Fibroblast of lung (primary cell): ENCODE measurements at regions not wholly inside any gene's neighbourhood (a gene's known extent, or its start where the extent isn't known, plus 50 kb on each side); places are given as distances from the start of the nearest gene placed in this dataset.

Experiments
- DNase-seq, 2 donors: peaks; one replicate each; pipeline versions ENCODE4 v3.0.0 to v3.0.0-alpha.2; 2010; ENCODE audit warnings: low read depth in 2 of 2
- H2AFZ ChIP-seq: 2 replicates; pipeline ENCODE4 v1.5.1; 2012; ENCODE audit warnings: low read length, control low read depth, inconsistent platforms
- H3K27ac ChIP-seq: 2 replicates; pipeline ENCODE4 v1.5.1; 2011; ENCODE audit warnings: low read length, control low read depth; ENCODE audit not compliant: insufficient read depth
- H3K27me3 ChIP-seq: 2 replicates; pipeline ENCODE4 v1.5.1; 2011; ENCODE audit warnings: mild to moderate bottlenecking, low read length; ENCODE audit not compliant: control insufficient read depth, insufficient read depth
- H3K36me3 ChIP-seq: 2 replicates; pipeline ENCODE4 v1.5.1; 2011; ENCODE audit warnings: low read length; ENCODE audit not compliant: control insufficient read depth, insufficient read depth
- H3K4me1 ChIP-seq: 2 replicates; pipeline ENCODE4 v1.5.1; 2011; ENCODE audit warnings: low read length; ENCODE audit not compliant: control insufficient read depth, insufficient read depth; ENCODE audit errors: extremely low read depth
- H3K4me2 ChIP-seq: 2 replicates; pipeline ENCODE4 v1.5.1; 2011; ENCODE audit warnings: low read length, control low read depth; ENCODE audit not compliant: insufficient read depth; ENCODE audit errors: extremely low read depth
- H3K4me3 ChIP-seq, 4 experiments: fragments of 200-600 bp in 1 of 4; sonication (generic) in 1 of 4; replicated peaks in 1 of 4; 2 replicates each; pipeline ENCODE4 v1.5.1; 2011 to 2016; ENCODE audit warnings: low read length in 4 of 4, low read depth in 3 of 4, mild to moderate bottlenecking in 3 of 4, control low read depth in 2 of 4, inconsistent platforms in 1 of 4, mixed read lengths in 1 of 4; ENCODE audit not compliant: insufficient read depth in 1 of 4; ENCODE audit errors: control extremely low read depth in 1 of 4
- H3K79me2 ChIP-seq: 2 replicates; pipeline ENCODE4 v1.5.1; 2012; ENCODE audit warnings: mild to moderate bottlenecking, low read length, inconsistent platforms; ENCODE audit not compliant: control insufficient read depth, insufficient read depth
- H3K9ac ChIP-seq: 2 replicates; pipeline ENCODE4 v1.5.1; 2011; ENCODE audit warnings: mild to moderate bottlenecking, low read length, control low read depth; ENCODE audit not compliant: insufficient read depth
- H3K9me3 ChIP-seq: 2 replicates; pipeline ENCODE4 v1.5.1; 2012; ENCODE audit warnings: low read depth, low read length; ENCODE audit not compliant: control insufficient read depth, insufficient read depth
- H4K20me1 ChIP-seq: 2 replicates; pipeline ENCODE4 v1.5.1; 2011; ENCODE audit warnings: low read length; ENCODE audit not compliant: control insufficient read depth, insufficient read depth; ENCODE audit errors: extremely low read depth
- CTCF ChIP-seq, 2 donors: IDR thresholded peaks in 1 of 2; conservative IDR thresholded peaks in 1 of 2; 1 replicate in 1 of 2; 2 replicates in 1 of 2; pipeline ENCODE4 v1.5.1; 2011 to 2012; ENCODE audit warnings: low read length in 2 of 2, control low read depth in 1 of 2, inconsistent platforms in 1 of 2, low read depth in 1 of 2, mild to moderate bottlenecking in 1 of 2
- EZH2 ChIP-seq: IDR thresholded peaks from 2 replicates; pipeline ENCODE4 v1.5.1; 2012; ENCODE audit warnings: low read length, control low read depth, mild to moderate bottlenecking; ENCODE audit errors: missing control alignments

GRCh38 chr2:154556607-154557006 is 141.9 kb upstream of the KCNJ3 start:
- Histone ChIP-seq H3K36me3 (no peaks in the 10 kb centered on the region), H3K4me1 (no peaks in the 10 kb centered on the region), H3K79me2 (no peaks in the 10 kb centered on the region), H3K27ac (no peak overlapping the region), H4K20me1 (no peaks in the 10 kb centered on the region), H3K4me3 (no peak overlapping the region), H3K9ac (no peak overlapping the region), H3K9me3 (no peaks in the 10 kb centered on the region), H2AFZ (no peak overlapping the region), H3K4me2 (no peak overlapping the region), H3K27me3 (no peaks in the 10 kb centered on the region)
- no peak for DNase-seq
- TF ChIP-seq CTCF (conservative IDR thresholded peaks at IDR 0.05 in 1 of 2, IDR thresholded peaks at IDR 0.05 in 1 of 2; ENCODE audit: low read depth in 1 of 2, low read length in 2 of 2): no peak
- TF ChIP-seq EZH2: no peak

GRCh38 chr2:154557906-154558305 is 140.6 kb upstream of the KCNJ3 start:
- H3K4me2 ChIP-seq: no peak overlapping the region
- H3K9ac ChIP-seq: no peak overlapping the region
- H2AFZ ChIP-seq: no peak overlapping the region
- no peaks in the 10 kb centered on the region for H3K4me1 ChIP-seq
- H3K9me3 ChIP-seq: no peaks in the 10 kb centered on the region
- no peaks in the 10 kb centered on the region for H3K36me3 ChIP-seq
- H3K4me3 ChIP-seq: no peak overlapping the region
- H3K27ac ChIP-seq: no peak overlapping the region
- no peak for DNase-seq
- no peak for TF ChIP-seq EZH2
- no peak for TF ChIP-seq CTCF (conservative IDR thresholded peaks at IDR 0.05 in 1 of 2, IDR thresholded peaks at IDR 0.05 in 1 of 2; ENCODE audit: low read depth in 1 of 2, low read length in 2 of 2)
- no peaks in the 10 kb centered on the region for H3K27me3 ChIP-seq
- H4K20me1 ChIP-seq: no peaks in the 10 kb centered on the region
- no peaks in the 10 kb centered on the region for H3K79me2 ChIP-seq

GRCh38 chr2:154565433-154565832 is 133.1 kb upstream of the KCNJ3 start:
- no peak overlapping the region for H2AFZ ChIP-seq
- H3K36me3 ChIP-seq: no peaks in the 10 kb centered on the region
- TF ChIP-seq EZH2: no peak
- TF ChIP-seq CTCF (conservative IDR thresholded peaks at IDR 0.05 in 1 of 2, IDR thresholded peaks at IDR 0.05 in 1 of 2; ENCODE audit: low read depth in 1 of 2, low read length in 2 of 2): no peak
- no peak overlapping the region for H3K9ac ChIP-seq
- H3K4me3 ChIP-seq: no peak overlapping the region
- no peaks in the 10 kb centered on the region for H3K79me2 ChIP-seq
- no peaks in the 10 kb centered on the region for H4K20me1 ChIP-seq
- H3K4me2 ChIP-seq: no peak overlapping the region
- no peaks in the 10 kb centered on the region for H3K27me3 ChIP-seq
- no peaks in the 10 kb centered on the region for H3K9me3 ChIP-seq
- no peaks in the 10 kb centered on the region for H3K4me1 ChIP-seq
- no peak for DNase-seq
- no peak overlapping the region for H3K27ac ChIP-seq
